Fibroblast of lung (primary cell): ENCODE measurements at regions not wholly inside any gene's neighbourhood (a gene's known extent, or its start where the extent isn't known, plus 50 kb on each side); places are given as distances from the start of the nearest gene placed in this dataset.

Experiments
- CTCF ChIP-seq, 2 donors: IDR thresholded peaks in 1 of 2; conservative IDR thresholded peaks in 1 of 2; 1 replicate in 1 of 2; 2 replicates in 1 of 2; pipeline ENCODE4 v1.5.1; 2011 to 2012; ENCODE audit warnings: low read length in 2 of 2, control low read depth in 1 of 2, inconsistent platforms in 1 of 2, low read depth in 1 of 2, mild to moderate bottlenecking in 1 of 2
- EZH2 ChIP-seq: IDR thresholded peaks from 2 replicates; pipeline ENCODE4 v1.5.1; 2012; ENCODE audit warnings: low read length, control low read depth, mild to moderate bottlenecking; ENCODE audit errors: missing control alignments

GRCh38 chr7:48760528-48761265, 163.7 kb upstream of the CDC14C start:
- no peak for TF ChIP-seq CTCF (conservative IDR thresholded peaks at IDR 0.05 in 1 of 2, IDR thresholded peaks at IDR 0.05 in 1 of 2; ENCODE audit: low read depth in 1 of 2, low read length in 2 of 2)
- TF ChIP-seq EZH2: no peak
